SK-N-MC (cell line): ENCODE measurements at regions not wholly inside any gene's neighbourhood (a gene's known extent, or its start where the extent isn't known, plus 50 kb on each side); places are given as distances from the start of the nearest gene placed in this dataset.

Source experiments
- DNase-seq: peaks from one replicate; pipeline ENCODE4 v3.0.0-alpha.2; 2011; ENCODE audit warnings: low read depth, low spot score
- H3K27ac ChIP-seq: fragments of 200-600 bp; sonication (generic); 2 replicates; pipeline ENCODE4 v1.5.1; 2016; ENCODE audit warnings: mixed run types
- H3K36me3 ChIP-seq: fragments of 200-600 bp; sonication (generic); 2 replicates; pipeline ENCODE4 v1.6.1; 2017; ENCODE audit warnings: antibody characterized with exemption, low read length, mixed read lengths; ENCODE audit not compliant: insufficient read depth
- H3K4me3 ChIP-seq: fragments of 200-600 bp; sonication (generic); 2 replicates; pipeline ENCODE4 v1.5.1; 2016
- H3K9ac ChIP-seq: fragments of 200-600 bp; sonication (generic); 2 replicates; pipeline ENCODE4 v1.8.0; 2017; ENCODE audit warnings: mixed run types, mixed read lengths; ENCODE audit not compliant: insufficient read length
- H3K9me3 ChIP-seq: fragments of 200-600 bp; sonication (generic); 2 replicates; pipeline ENCODE4 v1.6.1; 2017; ENCODE audit warnings: low read depth, mild to moderate bottlenecking, antibody characterized with exemption, low read length, moderate library complexity, mixed read lengths
- EZH2 ChIP-seq: fragments of 200-600 bp; sonication (generic); IDR thresholded peaks from one replicate; pipeline ENCODE4 v1.6.1; 2017; ENCODE audit warnings: antibody characterized with exemption
- FOXP2 ChIP-seq: optimal IDR thresholded peaks from 2 replicates; pipeline ENCODE3; 2011; ENCODE audit warnings: mild to moderate bottlenecking, moderate library complexity; ENCODE audit not compliant: insufficient read depth; ENCODE audit errors: extremely low read length, control extremely low read depth
- POLR2AphosphoS5 ChIP-seq: IDR thresholded peaks from 2 replicates; pipeline ENCODE4 v1.6.1; 2012; ENCODE audit warnings: mild to moderate bottlenecking, low read depth, low read length, borderline replicate concordance

GRCh38 chr2:7324706-7325105, 407.5 kb downstream of the RNF144A start:
- no peak overlapping the region for H3K4me3 ChIP-seq
- H3K27ac ChIP-seq = no peak overlapping the region
- no peaks in the 10 kb centered on the region for H3K9me3 ChIP-seq
- H3K9ac ChIP-seq = no peak overlapping the region
- no peaks in the 10 kb centered on the region for H3K36me3 ChIP-seq
- no peak for DNase-seq
- TF ChIP-seq EZH2 (no peak), FOXP2 (no peak), POLR2AphosphoS5 (no peak)

GRCh38 chr2:7325186-7325585, 408.0 kb downstream of the RNF144A start:
- Histone ChIP-seq H3K27ac (no peak overlapping the region), H3K4me3 (no peak overlapping the region), H3K9me3 (no peaks in the 10 kb centered on the region), H3K36me3 (no peaks in the 10 kb centered on the region), H3K9ac (no peak overlapping the region)
- TF ChIP-seq EZH2 = no peak
- TF ChIP-seq FOXP2 = no peak
- TF ChIP-seq POLR2AphosphoS5 = no peak
- DNase-seq = no peak

GRCh38 chr2:7329465-7329864, 412.3 kb downstream of the RNF144A start:
- Histone ChIP-seq H3K9ac (no peak overlapping the region), H3K9me3 (no peaks in the 10 kb centered on the region), H3K27ac (no peak overlapping the region), H3K4me3 (no peak overlapping the region), H3K36me3 (no peaks in the 10 kb centered on the region)
- no peak for TF ChIP-seq POLR2AphosphoS5
- no peak for TF ChIP-seq EZH2
- no peak for TF ChIP-seq FOXP2
- DNase-seq = no peak

GRCh38 chr2:7333189-7333765, 416.1 kb downstream of the RNF144A start:
- H3K4me3 ChIP-seq = no peak overlapping the region
- H3K36me3 ChIP-seq = no peaks in the 10 kb centered on the region
- DNase-seq = no peak
- H3K9ac ChIP-seq = no peak overlapping the region
- H3K27ac ChIP-seq = no peak overlapping the region
- TF ChIP-seq EZH2 (no peak), FOXP2 (no peak), POLR2AphosphoS5 (no peak)
- H3K9me3 ChIP-seq = no peaks in the 10 kb centered on the region

- H3K27ac ChIP-seq = no peak overlapping the region
- no peak overlapping the region for H3K9ac ChIP-seq
- no peak for DNase-seq
- no peaks in the 10 kb centered on the region for H3K9me3 ChIP-seq
- TF ChIP-seq POLR2AphosphoS5 (no peak), FOXP2 (no peak), EZH2 (no peak)
- no peaks in the 10 kb centered on the region for H3K36me3 ChIP-seq
- H3K4me3 ChIP-seq = no peak overlapping the region
These were observed 416.8 kb downstream of the RNF144A start for GRCh38 chr2:7333960-7334493.

- no peak for DNase-seq
These were observed 421.7 kb downstream of the RNF144A start for GRCh38 chr2:7338961-7339360.

GRCh38 chr2:7346336-7346735, 429.1 kb downstream of the RNF144A start:
- no peak for DNase-seq
- no peaks in the 10 kb centered on the region for H3K36me3 ChIP-seq
- H3K9me3 ChIP-seq = no peaks in the 10 kb centered on the region
- no peak for TF ChIP-seq POLR2AphosphoS5
- no peak for TF ChIP-seq EZH2
- no peak for TF ChIP-seq FOXP2
- no peak overlapping the region for H3K4me3 ChIP-seq
- no peak overlapping the region for H3K9ac ChIP-seq
- H3K27ac ChIP-seq = no peak overlapping the region

More at GRCh38 chr2:7338961-7339360, 421.7 kb downstream of the RNF144A start:
- no peaks in the 10 kb centered on the region for H3K9me3 ChIP-seq
- H3K36me3 ChIP-seq = no peaks in the 10 kb centered on the region
- no peak overlapping the region for H3K4me3 ChIP-seq
- H3K9ac ChIP-seq = no peak overlapping the region
- H3K27ac ChIP-seq = no peak overlapping the region
- TF ChIP-seq EZH2 (no peak), POLR2AphosphoS5 (no peak), FOXP2 (no peak)

GRCh38 chr2:7348761-7349160, 431.5 kb downstream of the RNF144A start:
- no peaks in the 10 kb centered on the region for H3K36me3 ChIP-seq
- H3K9ac ChIP-seq = no peak overlapping the region
- H3K4me3 ChIP-seq = no peak overlapping the region
- no peak for TF ChIP-seq EZH2
- no peak for TF ChIP-seq POLR2AphosphoS5
- no peak for TF ChIP-seq FOXP2
- no peak overlapping the region for H3K27ac ChIP-seq
- H3K9me3 ChIP-seq = no peaks in the 10 kb centered on the region
- DNase-seq = no peak

GRCh38 chr2:7352191-7352590, 435.0 kb downstream of the RNF144A start:
- DNase-seq = no peak
- no peak overlapping the region for H3K9ac ChIP-seq
- no peak for TF ChIP-seq POLR2AphosphoS5
- no peak for TF ChIP-seq FOXP2
- TF ChIP-seq EZH2 = no peak
- no peak overlapping the region for H3K27ac ChIP-seq
- H3K4me3 ChIP-seq = no peak overlapping the region
- no peaks in the 10 kb centered on the region for H3K36me3 ChIP-seq
- no peaks in the 10 kb centered on the region for H3K9me3 ChIP-seq
